Activated gamma-delta T cell treated with anti-CD3 and anti-CD28 coated beads, Interleukin-2, amount 50 U/mL, for 16 hours (primary cell): ENCODE measurements at regions not wholly inside any gene's neighbourhood (a gene's known extent, or its start where the extent isn't known, plus 50 kb on each side); places are given as distances from the start of the nearest gene placed in this dataset.

Source experiments
- DNase-seq: peaks from one replicate; pipeline ENCODE4 v3.0.0-alpha.2; 2020; ENCODE audit warnings: low read depth

DNA sequence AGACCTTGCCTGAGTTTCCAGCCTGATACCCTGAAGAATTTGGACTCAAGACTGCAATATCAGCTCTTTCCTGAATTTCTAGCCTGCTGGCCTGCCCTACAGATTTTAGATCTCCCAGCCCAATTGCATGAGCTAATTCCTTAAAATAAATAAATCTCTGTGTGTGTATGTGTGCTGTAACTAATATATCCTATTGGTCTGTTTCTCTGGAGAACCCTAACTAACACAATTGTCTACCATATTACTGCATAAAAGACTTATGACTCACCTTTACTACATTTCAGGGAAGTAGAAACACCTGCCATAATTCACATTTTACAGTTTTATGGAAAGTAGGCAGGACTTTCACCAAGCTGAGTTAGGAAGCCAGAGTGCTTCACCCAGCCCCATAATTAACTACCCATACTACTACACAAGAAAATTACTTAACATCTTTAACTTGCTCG, 90.7 kb upstream of the BEND6 start:
- DNase-seq: no peak

GRCh38 chr6:56863366-56863765, 91.5 kb upstream of the BEND6 start:
- DNase-seq: no peak

DNA sequence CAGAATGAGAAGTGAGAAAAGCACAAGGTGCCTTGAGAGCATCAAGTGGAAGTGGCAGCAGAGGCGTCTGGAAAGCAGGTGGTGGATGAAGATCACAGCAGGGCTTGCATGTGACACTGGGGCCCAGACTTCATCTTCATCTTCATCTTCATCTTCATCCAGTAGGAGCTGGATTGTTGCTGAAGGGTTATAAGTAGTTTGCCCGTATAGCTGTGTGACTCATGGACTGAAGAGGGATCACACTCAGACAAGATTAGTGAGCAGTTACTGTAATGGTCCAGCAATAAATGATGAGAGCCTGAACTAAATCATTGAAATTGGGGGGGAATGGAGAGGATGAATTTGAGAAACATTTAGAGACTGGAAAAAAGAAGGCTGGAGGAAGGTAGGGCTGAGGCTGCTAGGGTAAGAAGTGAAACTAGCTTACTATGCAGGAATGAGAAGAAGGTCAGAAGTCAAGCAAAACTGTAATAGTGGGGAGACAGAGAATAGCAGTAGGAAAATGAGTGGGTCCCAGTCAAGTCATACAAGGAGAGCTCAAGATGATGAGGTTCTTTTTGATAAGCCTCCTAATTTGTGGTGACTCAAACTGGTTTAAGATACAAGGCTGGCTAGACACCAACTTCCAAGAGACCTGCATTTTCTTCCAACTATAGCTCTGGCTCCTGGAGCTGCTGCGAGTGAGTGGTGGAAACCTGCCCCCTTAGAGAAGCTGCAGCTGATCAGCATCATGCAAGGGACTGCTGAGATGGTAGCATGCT, 92.3 kb upstream of the BEND6 start:
- DNase-seq: no peak

GRCh38 chr6:56860475-56860874, 94.4 kb upstream of the BEND6 start:
- no peak for DNase-seq

DNA sequence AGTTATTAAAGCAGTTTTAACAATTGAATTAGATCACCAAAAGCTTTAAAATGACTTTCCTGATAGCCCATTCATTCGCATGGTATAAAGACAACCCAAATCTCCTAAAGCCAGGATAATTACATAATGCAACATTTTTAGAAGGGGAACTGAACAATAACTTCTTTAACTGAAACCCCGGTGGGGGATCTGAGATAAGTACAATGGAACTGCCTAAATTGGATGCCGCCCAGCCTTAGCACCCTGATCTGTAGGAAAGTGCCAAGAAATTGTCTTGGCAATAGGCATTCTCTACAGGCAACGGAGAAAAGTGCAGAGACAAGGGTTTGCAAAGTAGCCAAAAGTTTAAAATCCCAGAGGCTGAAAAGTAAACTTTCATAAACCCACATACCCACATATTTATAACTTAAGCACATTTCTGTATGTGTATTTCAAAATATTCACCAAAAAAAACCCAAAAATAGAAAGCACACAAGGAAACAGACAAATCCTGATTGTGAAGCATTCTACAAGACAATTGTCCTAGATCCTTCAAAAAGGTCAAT, 98.8 kb upstream of the BEND6 start:
- DNase-seq: no peak

GRCh38 chr6:56854086-56854485, 100.8 kb upstream of the BEND6 start:
- no peak for DNase-seq

DNA sequence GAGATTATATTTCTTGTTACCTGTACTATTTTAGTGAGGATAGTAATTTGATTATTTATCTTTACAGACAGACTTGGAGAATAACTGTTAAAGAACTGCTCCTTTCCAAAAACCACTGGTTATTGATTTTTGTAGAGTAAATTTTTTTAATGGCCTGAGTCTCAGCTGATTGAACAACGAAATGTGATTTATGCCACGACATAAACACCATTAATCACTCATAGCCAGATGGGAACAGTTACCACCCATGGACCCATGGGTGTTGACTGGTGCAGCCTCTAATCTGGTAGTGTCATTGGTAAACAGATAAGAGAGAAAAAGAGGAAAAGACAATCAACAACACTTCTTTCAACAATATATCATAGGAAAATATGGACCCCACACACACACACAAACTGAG, 101.4 kb upstream of the BEND6 start:
- DNase-seq: no peak

DNA sequence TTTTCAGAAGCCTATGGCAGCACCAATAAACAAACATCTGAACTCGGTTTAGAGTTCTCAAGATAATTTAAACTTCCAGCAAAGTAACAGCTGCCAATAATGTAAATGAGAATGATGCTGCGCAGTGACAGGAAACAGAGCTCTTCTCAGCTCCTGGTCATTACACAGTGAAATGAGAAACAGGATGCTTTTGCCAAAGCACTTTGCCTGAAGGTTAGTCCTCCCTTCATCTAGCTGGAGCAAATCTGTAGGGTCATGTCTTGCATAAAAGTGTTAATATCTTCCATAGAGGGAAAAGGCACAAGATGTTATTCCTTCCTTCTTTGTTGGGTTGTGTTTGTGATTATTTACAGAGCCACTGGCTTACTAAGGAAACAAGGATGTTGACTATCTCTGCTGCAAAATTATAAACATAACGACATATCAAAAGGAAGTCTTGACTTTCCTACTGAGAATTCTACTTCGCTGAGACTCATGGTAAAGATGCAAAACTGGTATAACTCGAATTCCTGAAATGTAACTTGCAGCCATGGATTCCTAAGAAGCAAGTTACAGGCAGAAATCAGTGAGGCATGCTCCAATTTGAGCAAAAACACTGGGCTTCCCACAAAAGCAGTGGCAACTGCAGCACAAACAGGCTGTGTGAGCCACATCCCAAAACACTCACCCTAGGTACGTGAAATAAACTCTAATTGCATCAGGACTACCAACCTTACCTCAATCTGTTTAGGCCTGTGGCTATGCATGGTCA, 102.5 kb upstream of the BEND6 start:
- no peak for DNase-seq

- DNase-seq: no peak
Observed at GRCh38 chr6:56851541-56852259, 103.2 kb upstream of the BEND6 start.

DNA sequence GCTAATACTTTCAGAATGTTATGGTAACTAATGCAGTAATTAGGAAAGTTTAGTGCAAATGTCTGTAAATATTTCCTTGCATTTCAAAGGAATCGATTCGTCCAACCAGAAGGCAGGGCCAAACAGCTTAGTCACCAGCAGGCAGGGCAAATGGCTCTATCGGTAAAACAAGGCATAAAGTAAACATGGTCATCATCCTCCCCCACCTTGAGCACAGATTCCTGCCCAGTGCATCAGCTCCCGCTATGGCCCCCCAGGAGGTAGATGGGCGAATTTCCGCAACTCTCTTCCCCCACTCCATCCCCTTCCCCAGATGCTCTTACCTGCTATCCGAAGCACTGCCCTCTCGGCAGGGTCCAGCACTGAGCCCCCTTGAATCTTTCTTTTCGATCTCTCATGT, 103.8 kb upstream of the BEND6 start:
- DNase-seq: no peak

GRCh38 chr6:56850626-56851025, 104.3 kb upstream of the BEND6 start:
- DNase-seq: no peak

GRCh38 chr6:56849896-56850295, 105.0 kb upstream of the BEND6 start:
- no peak for DNase-seq

- no peak for DNase-seq
Observed at GRCh38 chr6:56848105-56848504, 106.8 kb upstream of the BEND6 start.

- no peak for DNase-seq
Observed at GRCh38 chr6:56845032-56845431, 109.9 kb upstream of the BEND6 start.

- peak; percentile 24 for DNase-seq
Observed at GRCh38 chr6:56843476-56844349, 111.2 kb upstream of the BEND6 start.

DNA sequence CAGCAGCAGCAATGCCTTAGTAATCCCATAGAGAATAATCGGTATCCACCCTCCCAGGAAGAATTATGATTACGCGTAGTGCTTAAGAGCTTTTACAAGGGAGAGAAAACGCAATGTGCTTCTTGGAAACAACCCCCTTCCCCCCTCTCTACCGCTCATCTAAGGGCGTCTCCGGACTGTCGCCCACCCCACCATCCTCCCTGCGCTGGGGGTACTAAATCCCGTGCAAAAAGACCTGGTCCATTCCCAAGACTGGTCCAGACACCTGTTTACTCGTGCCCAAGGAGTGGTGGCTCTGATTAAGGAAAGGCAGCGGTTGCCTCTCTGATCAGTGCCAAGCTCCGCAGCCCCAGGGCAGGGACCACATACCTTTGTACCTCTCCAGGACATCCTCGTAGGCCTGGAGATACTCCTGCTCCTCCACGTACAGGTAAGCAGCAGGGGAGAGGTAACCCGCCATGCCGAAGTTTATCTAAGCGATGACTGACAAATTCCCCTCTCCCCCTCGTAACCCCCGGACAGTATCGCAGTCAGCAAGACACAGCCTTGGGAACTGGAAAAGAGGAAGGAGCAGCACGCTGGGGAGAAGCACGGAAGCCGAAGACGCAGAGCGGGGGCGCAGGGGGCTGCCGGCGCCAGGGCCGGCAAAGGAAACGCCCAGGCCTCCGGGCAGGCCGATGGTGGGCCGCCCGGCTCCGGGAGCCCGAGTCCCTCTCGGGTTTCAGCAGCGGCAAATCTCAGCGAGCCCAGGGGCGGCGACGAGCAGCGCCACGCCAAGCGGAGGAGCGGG, 112.0 kb upstream of the BEND6 start:
- no peak for DNase-seq

- no peak for DNase-seq
Observed at GRCh38 chr6:56841751-56842150, 113.2 kb upstream of the BEND6 start.

GRCh38 chr6:56841381-56841749, 113.5 kb upstream of the BEND6 start:
- no peak for DNase-seq

GRCh38 chr6:56840467-56841380, 114.2 kb upstream of the BEND6 start:
- DNase-seq: no peak
